Stomach (tissue), 4 donors: ENCODE measurements at regions not wholly inside any gene's neighbourhood (a gene's known extent, or its start where the extent isn't known, plus 50 kb on each side); places are given as distances from the start of the nearest gene placed in this dataset.

Experiments used
- CTCF ChIP-seq, 7 experiments: fragments of 450-650 bp in 4 of 7; fragments of 200-600 bp in 3 of 7; sonication (generic) in 3 of 7; IDR thresholded peaks; one replicate each; pipeline ENCODE4 v1.5.1; 2016 to 2019; ENCODE audit warnings: antibody characterized with exemption in 7 of 7, control low read depth in 2 of 7, mild to moderate bottlenecking in 1 of 7
- EP300 ChIP-seq: sonication (generic); formaldehyde crosslinking; IDR thresholded peaks from one replicate; pipeline ENCODE4 v1.6.1; 2017; ENCODE audit warnings: antibody characterized with exemption
- POLR2A ChIP-seq, 4 donors: fragments of 450-650 bp; IDR thresholded peaks; one replicate each; pipeline ENCODE4 v1.6.1; 2016; ENCODE audit warnings: antibody characterized with exemption in 4 of 4, control low read depth in 2 of 4, mild to moderate bottlenecking in 1 of 4, moderate library complexity in 1 of 4
- POLR2AphosphoS5 ChIP-seq, 3 donors: sonication (generic); formaldehyde crosslinking; IDR thresholded peaks; one replicate each; pipeline ENCODE4 v1.6.1; 2016; ENCODE audit warnings: antibody characterized with exemption in 3 of 3

- TF ChIP-seq POLR2AphosphoS5 (IDR thresholded peaks at IDR 0.05): no peak
- no peak for TF ChIP-seq CTCF (IDR thresholded peaks at IDR 0.05)
- TF ChIP-seq POLR2A (IDR thresholded peaks at IDR 0.05): no peak
- TF ChIP-seq EP300: no peak
These were observed 101.7 kb downstream of the CYB561 start for GRCh38 chr17:63344383-63344782.
